K562 (cell line): ENCODE measurements at regions not wholly inside any gene's neighbourhood (a gene's known extent, or its start where the extent isn't known, plus 50 kb on each side); places are given as distances from the start of the nearest gene placed in this dataset.

Experiments used
- EZH2 ChIP-seq: IDR thresholded peaks from 2 replicates; pipeline ENCODE4 v1.6.1; 2012; ENCODE audit warnings: low read depth, mild to moderate bottlenecking, inconsistent platforms, low read length, borderline replicate concordance
- MEF2A ChIP-seq: IDR thresholded peaks from 2 replicates; pipeline ENCODE4 v1.6.1; 2011; ENCODE audit warnings: low read depth, mild to moderate bottlenecking, low read length, moderate library complexity; ENCODE audit not compliant: control insufficient read depth
- ZNF830 ChIP-seq: fragments of 250-450 bp; sonication (Bioruptor Pico); IDR thresholded peaks from 2 replicates; pipeline ENCODE4 v1.5.0; 2021; ENCODE audit warnings: mild to moderate bottlenecking

DNA sequence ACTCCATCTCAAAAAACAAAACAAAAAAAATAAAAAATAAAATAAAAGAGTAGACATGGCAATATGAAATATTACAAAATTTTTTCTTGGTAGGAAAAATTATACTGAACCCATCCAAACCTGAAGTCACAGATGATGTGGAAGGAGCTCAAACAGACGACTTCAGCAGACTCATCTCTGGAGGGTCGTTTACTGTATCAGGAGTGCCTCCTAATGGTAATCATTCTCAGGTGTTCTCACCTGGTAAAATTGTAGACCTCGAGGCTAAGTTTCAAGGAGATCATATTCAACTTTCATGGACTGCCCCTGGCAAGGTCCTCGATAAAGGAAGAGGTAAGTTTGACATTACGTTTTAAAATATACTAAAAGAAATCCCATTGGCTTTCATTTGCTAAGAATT, 54.3 kb upstream of the SH3GLB1 start (continued):
- TF ChIP-seq MEF2A (no peak), ZNF830 (CRISPR knock-in tag) (no peak), EZH2 (no peak)
- TF ChIP-seq, all 486 proteins: peak for 0
